ENCODE measurements at regions not wholly inside any gene's neighbourhood (a gene's known extent, or its start where the extent isn't known, plus 50 kb on each side); places are given as distances from the start of the nearest gene placed in this dataset.

DNA sequence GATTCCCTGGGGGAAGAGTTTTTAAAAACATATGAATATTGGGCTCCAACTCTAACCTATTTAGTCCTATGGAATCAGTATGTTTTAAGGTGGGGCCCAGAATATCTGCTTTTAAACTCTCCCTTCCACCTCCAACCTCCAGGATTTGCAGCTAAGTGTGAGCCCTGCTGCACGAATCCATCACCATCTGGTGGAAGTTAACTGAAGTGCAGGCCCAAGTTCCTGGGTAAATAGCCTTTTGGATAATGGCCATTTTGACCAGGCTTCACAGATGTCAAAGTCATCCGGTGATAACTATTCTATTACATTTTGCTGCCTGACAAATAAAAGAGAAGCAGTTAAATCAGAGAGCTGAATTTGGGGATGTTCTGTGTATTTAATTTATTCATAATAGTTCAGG is 58.1 kb upstream of the RMST start:
- H3K4me3 ChIP-seq (ENCODE audit: control insufficient read depth in 1 of 7, extremely low read depth in 1 of 7, insufficient read depth in 4 of 7, low read depth in 2 of 7, low read length in 6 of 7) = no peak overlapping the region
- H3K27me3 ChIP-seq (replicated peaks in 2 of 5; ENCODE audit: control insufficient read depth in 4 of 5, insufficient read depth in 5 of 5, low read length in 4 of 5) = peaks cover 0 to 2% (median 0%) of the 10 kb centered on the region in 5 experiments
- WGBS (ENCODE audit: insufficient coverage) = 14% methylated on average over 1 of the region's 2 CpGs
- no peak overlapping the region for H3K27ac ChIP-seq (ENCODE audit: insufficient read depth in 1 of 2, low read depth in 1 of 2, low read length in 2 of 2, poor library complexity in 1 of 2, severe bottlenecking in 2 of 2)
- no peaks in the 10 kb centered on the region for H3K9me3 ChIP-seq (ENCODE audit: control extremely low read depth in 1 of 5, control insufficient read depth in 4 of 5, insufficient read depth in 2 of 5, low read depth in 1 of 5, low read length in 4 of 5)
- no peaks in the 10 kb centered on the region for H3K4me1 ChIP-seq (ENCODE audit: control extremely low read depth in 1 of 4, control insufficient read depth in 4 of 4, insufficient read depth in 4 of 4, low read length in 3 of 4)
- POLR2A ChIA-PET = no interaction called here
- peak; percentile 29 to 60 (median 53) for DNase-seq
- CTCF ChIA-PET = interaction anchor here (1.1 to 2.4 kb wide), 5 partner anchors 8 to 825 kb away, joined by 3 to 7 read pairs (median 4); no protein-coding TSS in a partner anchor
- no peaks in the 10 kb centered on the region for H3K36me3 ChIP-seq (ENCODE audit: control insufficient read depth in 4 of 4, insufficient read depth in 4 of 4, low read length in 3 of 4)

DNA sequence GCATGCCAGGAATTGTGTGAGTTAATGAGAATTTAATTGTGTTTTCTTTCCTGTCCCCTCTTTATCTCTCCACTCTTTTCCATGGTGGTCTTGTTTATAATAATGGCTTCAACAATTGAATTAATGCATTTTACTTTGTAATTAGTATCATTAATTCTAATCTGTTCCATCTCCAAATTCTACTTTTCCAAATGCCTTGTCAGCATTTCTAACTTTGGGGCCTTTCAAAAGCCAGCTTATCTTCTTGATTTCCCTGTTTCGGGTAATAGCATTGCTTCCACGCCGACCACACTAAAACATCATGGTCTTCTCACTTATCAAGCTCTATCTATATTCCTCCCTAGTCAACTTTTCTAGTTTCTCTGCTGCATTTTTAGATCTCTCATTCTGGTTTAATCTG is 54.2 kb upstream of the RMST start:
- 100% methylated on average over 3 of the region's 3 CpGs for WGBS (ENCODE audit: insufficient coverage)
- no peak overlapping the region for H3K4me3 ChIP-seq (ENCODE audit: control insufficient read depth in 1 of 7, extremely low read depth in 1 of 7, insufficient read depth in 4 of 7, low read depth in 2 of 7, low read length in 6 of 7)
- peaks cover 0 to 2% (median 0%) of the 10 kb centered on the region in 5 experiments for H3K27me3 ChIP-seq (replicated peaks in 2 of 5; ENCODE audit: control insufficient read depth in 4 of 5, insufficient read depth in 5 of 5, low read length in 4 of 5)
- H3K27ac ChIP-seq (ENCODE audit: insufficient read depth in 1 of 2, low read depth in 1 of 2, low read length in 2 of 2, poor library complexity in 1 of 2, severe bottlenecking in 2 of 2) = no peak overlapping the region
- H3K36me3 ChIP-seq (ENCODE audit: control insufficient read depth in 4 of 4, insufficient read depth in 4 of 4, low read length in 3 of 4) = no peaks in the 10 kb centered on the region
- H3K9me3 ChIP-seq (ENCODE audit: control extremely low read depth in 1 of 5, control insufficient read depth in 4 of 5, insufficient read depth in 2 of 5, low read depth in 1 of 5, low read length in 4 of 5) = no peaks in the 10 kb centered on the region
- DNase-seq = no peak
- POLR2A ChIA-PET = no interaction called here
- CTCF ChIA-PET = no interaction called here
- no peaks in the 10 kb centered on the region for H3K4me1 ChIP-seq (ENCODE audit: control extremely low read depth in 1 of 4, control insufficient read depth in 4 of 4, insufficient read depth in 4 of 4, low read length in 3 of 4)

DNA sequence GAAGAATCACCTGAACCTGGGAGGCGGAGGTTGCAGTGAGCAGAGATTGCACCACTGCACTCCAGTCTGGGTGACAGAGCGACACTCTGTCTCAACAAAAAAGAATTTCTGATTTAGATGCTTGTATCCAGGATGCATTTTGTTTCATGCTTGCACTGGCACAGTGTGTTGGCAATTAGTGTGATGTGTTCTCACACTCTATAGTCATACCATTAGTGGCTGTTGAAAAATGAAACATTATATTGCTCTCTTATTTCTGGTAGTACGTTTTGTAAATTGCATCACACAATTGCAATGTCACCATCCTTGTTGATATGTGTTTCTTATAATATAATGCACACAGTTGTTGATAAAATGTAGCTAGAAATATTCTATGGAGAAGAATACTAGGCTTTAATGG is 51.3 kb upstream of the RMST start:
- CTCF ChIA-PET = no interaction called here
- Histone ChIP-seq H3K27me3 (replicated peaks in 2 of 5; ENCODE audit: control insufficient read depth in 4 of 5, insufficient read depth in 5 of 5, low read length in 4 of 5) (no peaks in the 10 kb centered on the region), H3K36me3 (ENCODE audit: control insufficient read depth in 4 of 4, insufficient read depth in 4 of 4, low read length in 3 of 4) (no peaks in the 10 kb centered on the region), H3K9me3 (ENCODE audit: control extremely low read depth in 1 of 5, control insufficient read depth in 4 of 5, insufficient read depth in 2 of 5, low read depth in 1 of 5, low read length in 4 of 5) (no peaks in the 10 kb centered on the region), H3K4me1 (ENCODE audit: control extremely low read depth in 1 of 4, control insufficient read depth in 4 of 4, insufficient read depth in 4 of 4, low read length in 3 of 4) (no peaks in the 10 kb centered on the region), H3K27ac (ENCODE audit: insufficient read depth in 1 of 2, low read depth in 1 of 2, low read length in 2 of 2, poor library complexity in 1 of 2, severe bottlenecking in 2 of 2) (no peak overlapping the region), H3K4me3 (ENCODE audit: control insufficient read depth in 1 of 7, extremely low read depth in 1 of 7, insufficient read depth in 4 of 7, low read depth in 2 of 7, low read length in 6 of 7) (no peak overlapping the region)
- 100% methylated on average over 2 of the region's 3 CpGs for WGBS (ENCODE audit: insufficient coverage)
- DNase-seq = no peak
- POLR2A ChIA-PET = no interaction called here
